ENCODE measurements at regions not wholly inside any gene's neighbourhood (a gene's known extent, or its start where the extent isn't known, plus 50 kb on each side); places are given as distances from the start of the nearest gene placed in this dataset.

- Mint-ChIP-seq H3K4me3 (no peak overlapping the region), H3K27ac (no peak overlapping the region), H3K4me1 (ENCODE audit: low read depth) (no peaks in the 10 kb centered on the region), H3K27me3 (peaks cover 2% of the 10 kb centered on the region), H3K36me3 (no peaks in the 10 kb centered on the region), H3K9me3 (ENCODE audit: low read depth) (no peaks in the 10 kb centered on the region)
Observed at GRCh38 chr7:136168821-136169220, 191.7 kb upstream of the MTPN start.

- Mint-ChIP-seq H3K4me3 (no peak overlapping the region), H3K9me3 (ENCODE audit: low read depth) (no peaks in the 10 kb centered on the region), H3K36me3 (peaks cover under 1% of the 10 kb centered on the region), H3K27me3 (peaks cover 2% of the 10 kb centered on the region), H3K27ac (no peak overlapping the region), H3K4me1 (ENCODE audit: low read depth) (no peaks in the 10 kb centered on the region)
Observed at GRCh38 chr7:136167991-136168390, 190.8 kb upstream of the MTPN start.

GRCh38 chr7:136166521-136166920 is 189.4 kb upstream of the MTPN start:
- H3K36me3 Mint-ChIP-seq: peaks cover 5% of the 10 kb centered on the region
- H3K4me3 Mint-ChIP-seq: no peak overlapping the region
- H3K9me3 Mint-ChIP-seq (ENCODE audit: low read depth): no peaks in the 10 kb centered on the region
- no peaks in the 10 kb centered on the region for H3K4me1 Mint-ChIP-seq (ENCODE audit: low read depth)
- peaks cover 4% of the 10 kb centered on the region for H3K27me3 Mint-ChIP-seq
- H3K27ac Mint-ChIP-seq: no peak overlapping the region

- Mint-ChIP-seq H3K4me1 (ENCODE audit: low read depth) (no peaks in the 10 kb centered on the region), H3K9me3 (ENCODE audit: low read depth) (no peaks in the 10 kb centered on the region), H3K27me3 (peaks cover 4% of the 10 kb centered on the region), H3K4me3 (no peak overlapping the region), H3K36me3 (peaks cover 9% of the 10 kb centered on the region), H3K27ac (no peak overlapping the region)
Observed at GRCh38 chr7:136163340-136163801, 186.2 kb upstream of the MTPN start.

- H3K27ac Mint-ChIP-seq: no peak overlapping the region
- H3K4me3 Mint-ChIP-seq: no peak overlapping the region
- no peaks in the 10 kb centered on the region for H3K36me3 Mint-ChIP-seq
- H3K27me3 Mint-ChIP-seq: no peaks in the 10 kb centered on the region
- H3K9me3 Mint-ChIP-seq (ENCODE audit: low read depth): no peaks in the 10 kb centered on the region
- H3K4me1 Mint-ChIP-seq (ENCODE audit: low read depth): no peaks in the 10 kb centered on the region
Observed at GRCh38 chr7:136150311-136150710, 173.2 kb upstream of the MTPN start.

- H3K27me3 Mint-ChIP-seq: no peaks in the 10 kb centered on the region
- no peak overlapping the region for H3K4me3 Mint-ChIP-seq
- H3K4me1 Mint-ChIP-seq (ENCODE audit: low read depth): no peaks in the 10 kb centered on the region
- no peaks in the 10 kb centered on the region for H3K9me3 Mint-ChIP-seq (ENCODE audit: low read depth)
- no peaks in the 10 kb centered on the region for H3K36me3 Mint-ChIP-seq
- no peak overlapping the region for H3K27ac Mint-ChIP-seq
Observed at GRCh38 chr7:136148920-136149319, 171.8 kb upstream of the MTPN start.

- no peak overlapping the region for H3K4me3 Mint-ChIP-seq
- H3K9me3 Mint-ChIP-seq (ENCODE audit: low read depth): no peaks in the 10 kb centered on the region
- H3K36me3 Mint-ChIP-seq: no peaks in the 10 kb centered on the region
- no peaks in the 10 kb centered on the region for H3K4me1 Mint-ChIP-seq (ENCODE audit: low read depth)
- H3K27ac Mint-ChIP-seq: no peak overlapping the region
- no peaks in the 10 kb centered on the region for H3K27me3 Mint-ChIP-seq
Observed at GRCh38 chr7:136146925-136147324, 169.8 kb upstream of the MTPN start.

GRCh38 chr7:136144182-136144581 is 167.0 kb upstream of the MTPN start:
- H3K27me3 Mint-ChIP-seq: no peaks in the 10 kb centered on the region
- H3K27ac Mint-ChIP-seq: no peak overlapping the region
- H3K4me1 Mint-ChIP-seq (ENCODE audit: low read depth): no peaks in the 10 kb centered on the region
- no peaks in the 10 kb centered on the region for H3K9me3 Mint-ChIP-seq (ENCODE audit: low read depth)
- H3K36me3 Mint-ChIP-seq: no peaks in the 10 kb centered on the region
- no peak overlapping the region for H3K4me3 Mint-ChIP-seq

- H3K4me3 Mint-ChIP-seq: no peak overlapping the region
- H3K4me1 Mint-ChIP-seq (ENCODE audit: low read depth): no peaks in the 10 kb centered on the region
- H3K27ac Mint-ChIP-seq: no peak overlapping the region
- no peaks in the 10 kb centered on the region for H3K27me3 Mint-ChIP-seq
- no peaks in the 10 kb centered on the region for H3K9me3 Mint-ChIP-seq (ENCODE audit: low read depth)
- peaks cover 2% of the 10 kb centered on the region for H3K36me3 Mint-ChIP-seq
Observed at GRCh38 chr7:136143271-136143670, 166.1 kb upstream of the MTPN start.

- peaks cover 2% of the 10 kb centered on the region for H3K36me3 Mint-ChIP-seq
Observed at GRCh38 chr7:136142583-136142982, 165.4 kb upstream of the MTPN start.

GRCh38 chr7:136140469-136140868 is 163.3 kb upstream of the MTPN start:
- Mint-ChIP-seq H3K27me3 (peaks cover 2% of the 10 kb centered on the region), H3K4me3 (no peak overlapping the region), H3K4me1 (ENCODE audit: low read depth) (no peaks in the 10 kb centered on the region), H3K9me3 (ENCODE audit: low read depth) (no peaks in the 10 kb centered on the region), H3K36me3 (peaks cover 2% of the 10 kb centered on the region), H3K27ac (no peak overlapping the region)

More at GRCh38 chr7:136142583-136142982, 165.4 kb upstream of the MTPN start:
- Mint-ChIP-seq H3K4me3 (no peak overlapping the region), H3K27ac (no peak overlapping the region), H3K4me1 (ENCODE audit: low read depth) (no peaks in the 10 kb centered on the region), H3K27me3 (peaks cover 2% of the 10 kb centered on the region), H3K9me3 (ENCODE audit: low read depth) (no peaks in the 10 kb centered on the region)

GRCh38 chr7:136139417-136139816 is 162.3 kb upstream of the MTPN start:
- Mint-ChIP-seq H3K9me3 (ENCODE audit: low read depth) (peaks cover 3% of the 10 kb centered on the region), H3K27ac (no peak overlapping the region)

GRCh38 chr7:136138991-136139390 is 161.8 kb upstream of the MTPN start:
- H3K4me1 Mint-ChIP-seq (ENCODE audit: low read depth): no peaks in the 10 kb centered on the region
- peaks cover 5% of the 10 kb centered on the region for H3K36me3 Mint-ChIP-seq
- H3K27ac Mint-ChIP-seq: no peak overlapping the region
- H3K9me3 Mint-ChIP-seq (ENCODE audit: low read depth): peaks cover 3% of the 10 kb centered on the region
- H3K4me3 Mint-ChIP-seq: no peak overlapping the region
- peaks cover 4% of the 10 kb centered on the region for H3K27me3 Mint-ChIP-seq

More at GRCh38 chr7:136139417-136139816, 162.3 kb upstream of the MTPN start:
- no peak overlapping the region for H3K4me3 Mint-ChIP-seq
- no peaks in the 10 kb centered on the region for H3K4me1 Mint-ChIP-seq (ENCODE audit: low read depth)
- peaks cover 5% of the 10 kb centered on the region for H3K36me3 Mint-ChIP-seq
- H3K27me3 Mint-ChIP-seq: peaks cover 4% of the 10 kb centered on the region

- H3K4me3 Mint-ChIP-seq: no peak overlapping the region
- peaks cover 3% of the 10 kb centered on the region for H3K9me3 Mint-ChIP-seq (ENCODE audit: low read depth)
- H3K36me3 Mint-ChIP-seq: peaks cover 8% of the 10 kb centered on the region
- no peaks in the 10 kb centered on the region for H3K4me1 Mint-ChIP-seq (ENCODE audit: low read depth)
- H3K27me3 Mint-ChIP-seq: peaks cover 4% of the 10 kb centered on the region
- H3K27ac Mint-ChIP-seq: no peak overlapping the region
Observed at GRCh38 chr7:136136906-136137454, 159.8 kb upstream of the MTPN start.

GRCh38 chr7:136134503-136134902 is 157.3 kb upstream of the MTPN start:
- H3K27me3 Mint-ChIP-seq: peaks cover 4% of the 10 kb centered on the region
- H3K27ac Mint-ChIP-seq: no peak overlapping the region
- H3K4me3 Mint-ChIP-seq: no peak overlapping the region
- peaks cover 4% of the 10 kb centered on the region for H3K4me1 Mint-ChIP-seq (ENCODE audit: low read depth)
- H3K36me3 Mint-ChIP-seq: peaks cover 9% of the 10 kb centered on the region
- peaks cover 3% of the 10 kb centered on the region for H3K9me3 Mint-ChIP-seq (ENCODE audit: low read depth)

- Mint-ChIP-seq H3K4me3 (no peak overlapping the region), H3K9me3 (ENCODE audit: low read depth) (peaks cover 3% of the 10 kb centered on the region), H3K36me3 (peaks cover 8% of the 10 kb centered on the region), H3K27ac (no peak overlapping the region), H3K27me3 (peaks cover 4% of the 10 kb centered on the region), H3K4me1 (ENCODE audit: low read depth) (peaks cover 5% of the 10 kb centered on the region)
Observed at GRCh38 chr7:136133551-136133950, 156.4 kb upstream of the MTPN start.

All from activated naive CD8-positive, alpha-beta T cell (primary cell).